ENCODE measurements at regions not wholly inside any gene's neighbourhood (a gene's known extent, or its start where the extent isn't known, plus 50 kb on each side); places are given as distances from the start of the nearest gene placed in this dataset.

- ChIA-PET CTCF (interaction anchor here (0.6 to 1.1 kb wide), 3 partner anchors 12 to 338 kb away, joined by 3 to 4 read pairs (median 3); no protein-coding TSS in a partner anchor), POLR2A (interaction anchor here (1.2 kb wide), 1 partner anchor 10 kb away, joined by 3 read pairs; no protein-coding TSS in a partner anchor)
- H3K9me3 Mint-ChIP-seq: no peaks in the 10 kb centered on the region
- peaks cover 45% of the 10 kb centered on the region for H3K4me1 Mint-ChIP-seq
- DNase-seq (ENCODE audit: low spot score) (peak; percentile 76), ATAC-seq (peak; percentile 71)
- H3K4me3 Mint-ChIP-seq: peak overlapping the region; percentile 62
- no peak for TF ChIP-seq IRF1 (CRISPR knock-in tag; IDR thresholded peaks at IDR 0.05)
- no peak for TF ChIP-seq SMAD4 (CRISPR knock-in tag; IDR thresholded peaks at IDR 0.05)
- peak; percentile 52 for TF ChIP-seq GABPB1 (CRISPR knock-in tag; IDR thresholded peaks at IDR 0.05)
- TF ChIP-seq ATF3 (CRISPR knock-in tag; conservative IDR thresholded peaks at IDR 0.05): no peak
- no peak for TF ChIP-seq TP53 (CRISPR knock-in tag; IDR thresholded peaks at IDR 0.05)
- no peak for TF ChIP-seq NR1H2 (CRISPR knock-in tag; IDR thresholded peaks at IDR 0.05)
- no peak for TF ChIP-seq ZNF512 (CRISPR knock-in tag; IDR thresholded peaks at IDR 0.05; ENCODE audit: borderline replicate concordance)
- TF ChIP-seq TEAD4 (CRISPR knock-in tag; IDR thresholded peaks at IDR 0.05): no peak
- TF ChIP-seq KAT7 (CRISPR knock-in tag; IDR thresholded peaks at IDR 0.05; ENCODE audit: borderline replicate concordance): 0 out of 2 replicates have a peak, but pooled peaks have one; percentile 56
- TF ChIP-seq E2F5 (CRISPR knock-in tag; IDR thresholded peaks at IDR 0.05): no peak
- TF ChIP-seq GTF2I (CRISPR knock-in tag; conservative IDR thresholded peaks at IDR 0.05): 0 out of 2 replicates have a peak, but pooled peaks have one; percentile 31
- no peak for TF ChIP-seq HMGA2 (CRISPR knock-in tag; IDR thresholded peaks at IDR 0.05)
- TF ChIP-seq MAX (CRISPR knock-in tag; IDR thresholded peaks at IDR 0.05): 0 out of 2 replicates have a peak, but pooled peaks have one; percentile 40
- no peak for TF ChIP-seq PRRX2 (CRISPR knock-in tag; IDR thresholded peaks at IDR 0.05)
- TF ChIP-seq FOXP1 (CRISPR knock-in tag; IDR thresholded peaks at IDR 0.05; ENCODE audit: borderline replicate concordance): no peak
- H3K27ac Mint-ChIP-seq: no peak overlapping the region
- peaks cover 63% of the 10 kb centered on the region for H3K27me3 Mint-ChIP-seq (ENCODE audit: low read depth)
- no peaks in the 10 kb centered on the region for H3K36me3 Mint-ChIP-seq
Measured at GRCh38 chr16:50467943-50468748, 80.0 kb upstream of the NKD1 start.

GRCh38 chr16:50467559-50467942, 80.6 kb upstream of the NKD1 start:
- POLR2A ChIA-PET: no interaction called here
- no peak for TF ChIP-seq ZNF416 (CRISPR knock-in tag; IDR thresholded peaks at IDR 0.05)
- no peak for TF ChIP-seq SMAD3 (CRISPR knock-in tag; IDR thresholded peaks at IDR 0.05; ENCODE audit: borderline replicate concordance)
- TF ChIP-seq USF1 (CRISPR knock-in tag; IDR thresholded peaks at IDR 0.05): no peak
- no peak for TF ChIP-seq AFF4 (CRISPR knock-in tag; IDR thresholded peaks at IDR 0.05; ENCODE audit: borderline replicate concordance)
- TF ChIP-seq ZNF512 (CRISPR knock-in tag; IDR thresholded peaks at IDR 0.05; ENCODE audit: borderline replicate concordance): no peak
- TF ChIP-seq PREB (CRISPR knock-in tag; IDR thresholded peaks at IDR 0.05; ENCODE audit: borderline replicate concordance): no peak

More at GRCh38 chr16:50467559-50467942, 80.6 kb upstream of the NKD1 start:
- Mint-ChIP-seq H3K4me1 (peaks cover 48% of the 10 kb centered on the region), H3K9me3 (no peaks in the 10 kb centered on the region), H3K27me3 (ENCODE audit: low read depth) (peaks cover 66% of the 10 kb centered on the region), H3K27ac (no peak overlapping the region), H3K36me3 (no peaks in the 10 kb centered on the region), H3K4me3 (peak overlapping the region; percentile 62)
- DNase-seq (ENCODE audit: low spot score): no peak
- ATAC-seq: no peak
- CTCF ChIA-PET: no interaction called here

Data from WTC11 (cell line).